ENCODE measurements at regions not wholly inside any gene's neighbourhood (a gene's known extent, or its start where the extent isn't known, plus 50 kb on each side); places are given as distances from the start of the nearest gene placed in this dataset.
"Not testable (repeated sequence)": the region's sequence is repeated elsewhere in the genome, so short reads cannot be mapped to it uniquely, and the experiment has no call there.

DNA sequence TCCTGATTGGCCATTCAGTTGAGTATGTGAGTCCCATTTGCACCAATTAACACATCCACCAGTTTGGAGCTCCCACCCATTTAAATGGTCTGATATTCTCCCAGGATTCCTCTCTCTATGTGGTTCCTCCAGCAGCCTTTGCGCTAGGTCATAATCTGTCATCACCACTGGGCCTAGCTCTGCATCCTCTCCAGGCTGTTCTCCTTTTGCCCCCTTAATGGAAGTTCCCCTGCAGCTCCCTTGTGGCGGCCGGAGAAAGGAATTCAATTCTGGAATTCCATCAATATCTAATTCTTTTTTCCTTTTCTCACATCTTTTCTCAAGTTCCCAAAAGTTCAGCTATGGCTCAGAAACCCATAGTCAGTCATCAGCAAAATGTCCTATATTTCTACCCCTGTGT is 2184.4 kb upstream of the AGA start:
- no peak for DNase-seq

DNA sequence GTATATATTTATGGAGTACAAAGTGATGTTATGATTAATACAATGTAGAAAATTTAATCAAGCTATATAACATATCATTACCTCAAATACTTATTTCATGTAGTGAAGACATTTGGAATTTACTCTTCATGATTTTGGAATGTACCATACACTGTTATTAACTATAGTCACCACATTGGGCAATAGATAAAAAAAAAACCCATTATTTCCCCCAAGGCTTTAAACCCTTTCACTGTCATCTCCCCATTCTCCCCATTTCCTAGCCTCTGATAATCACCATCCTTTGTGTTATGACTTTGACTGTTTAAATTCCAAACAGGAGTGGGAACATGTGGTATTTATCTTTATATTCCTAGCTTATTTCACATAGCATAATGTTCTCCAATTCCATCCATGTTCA is 2189.1 kb upstream of the AGA start:
- no peak for DNase-seq

DNA sequence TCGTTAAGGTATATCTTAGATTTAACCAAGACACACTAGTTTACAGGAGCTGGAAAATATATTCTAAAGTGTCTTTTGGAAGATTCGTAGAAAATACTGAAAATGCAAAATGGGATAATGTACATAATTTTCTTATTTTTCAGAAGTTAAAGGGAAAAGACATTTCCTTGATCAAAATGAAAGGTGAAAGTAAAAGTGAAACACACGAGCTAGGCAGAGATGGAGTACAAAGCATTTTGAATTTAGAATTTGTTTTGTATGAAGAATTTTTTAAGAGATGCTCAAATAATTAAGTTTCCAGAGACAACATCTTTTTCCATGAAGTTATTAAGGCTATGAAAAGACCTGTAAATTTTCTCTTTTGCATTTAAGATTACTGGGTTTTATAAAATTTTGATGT is 2192.6 kb upstream of the AGA start:
- DNase-seq, result no peak

DNA sequence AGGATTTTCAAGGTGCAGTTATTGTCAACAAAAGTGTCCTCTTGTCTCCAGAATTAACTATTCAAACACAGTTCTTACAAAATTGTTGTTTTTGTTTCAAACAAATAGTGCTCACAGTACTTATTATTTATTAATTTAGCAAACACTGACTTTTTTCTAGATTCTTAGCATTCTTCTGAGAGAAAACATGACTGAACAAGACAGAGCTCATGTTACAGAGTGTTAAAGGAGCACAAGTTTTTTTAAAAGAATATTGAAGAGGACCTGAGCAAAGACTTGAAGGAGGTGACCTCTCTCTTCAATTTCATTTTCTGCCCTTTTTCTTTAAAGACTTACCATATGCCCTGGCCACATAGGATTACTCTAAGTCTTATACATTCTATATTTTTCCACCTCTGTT is 2220.3 kb upstream of the AGA start:
- no peak for DNase-seq

DNA sequence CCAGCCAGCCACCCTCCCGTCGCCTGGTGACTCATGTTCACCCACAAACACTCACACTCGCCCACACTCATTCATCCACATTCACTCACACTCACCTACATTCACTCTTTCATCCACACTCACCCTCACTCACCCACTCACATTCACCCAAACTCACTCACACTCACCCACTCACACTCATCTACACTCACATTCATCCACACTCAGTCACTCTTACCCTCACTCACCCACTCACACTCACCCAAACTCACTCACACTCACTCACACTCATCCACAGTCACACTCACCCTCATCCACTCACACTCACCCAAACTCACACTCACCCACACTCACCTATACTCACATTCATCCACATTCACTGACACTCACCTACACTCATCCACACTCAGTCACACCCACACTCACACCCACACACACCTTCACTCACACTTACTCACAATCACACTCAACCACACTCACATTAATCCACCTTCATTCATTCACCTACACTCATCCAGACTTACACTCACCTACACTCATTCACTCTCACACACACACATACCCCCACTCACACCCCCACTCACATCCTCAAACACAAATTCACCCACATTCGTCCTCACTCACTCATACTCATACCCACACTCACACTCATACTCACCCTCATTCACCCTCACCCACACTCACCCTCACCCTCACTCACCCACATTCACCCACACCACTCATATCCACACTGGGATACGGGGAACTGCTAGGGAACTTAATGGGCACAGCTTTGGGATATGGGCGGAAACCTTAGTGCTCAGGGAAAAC is 2221.6 kb upstream of the AGA start:
- no peak for DNase-seq

DNA sequence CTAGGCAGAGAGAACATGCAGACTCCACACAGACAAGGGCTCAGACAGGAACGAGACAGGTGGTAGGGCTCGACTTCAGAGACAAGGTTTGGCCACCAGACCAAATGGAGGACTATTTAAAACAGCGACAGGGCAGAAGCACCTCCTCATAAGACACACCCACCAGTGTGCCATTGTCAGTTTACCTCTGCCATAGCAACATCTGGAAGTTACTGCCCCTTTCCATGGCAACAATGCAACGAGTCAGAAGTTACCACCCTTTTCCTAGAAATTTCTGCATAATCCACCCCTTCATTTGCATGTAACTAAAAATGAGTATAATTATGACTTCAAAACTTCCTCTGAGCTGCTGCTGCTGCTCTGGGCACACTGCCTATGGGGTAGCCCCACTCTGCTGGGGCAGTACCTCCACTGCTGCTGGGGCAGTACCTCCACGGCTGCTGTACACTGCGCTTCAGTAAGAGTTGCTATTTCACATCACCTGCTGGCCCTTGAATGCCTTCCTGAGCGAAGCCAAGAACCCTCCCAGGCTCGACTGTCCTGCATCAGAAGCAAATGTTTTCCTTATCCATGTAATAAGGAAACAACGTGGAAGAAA is 2222.3 kb upstream of the AGA start:
- no peak for DNase-seq

DNA sequence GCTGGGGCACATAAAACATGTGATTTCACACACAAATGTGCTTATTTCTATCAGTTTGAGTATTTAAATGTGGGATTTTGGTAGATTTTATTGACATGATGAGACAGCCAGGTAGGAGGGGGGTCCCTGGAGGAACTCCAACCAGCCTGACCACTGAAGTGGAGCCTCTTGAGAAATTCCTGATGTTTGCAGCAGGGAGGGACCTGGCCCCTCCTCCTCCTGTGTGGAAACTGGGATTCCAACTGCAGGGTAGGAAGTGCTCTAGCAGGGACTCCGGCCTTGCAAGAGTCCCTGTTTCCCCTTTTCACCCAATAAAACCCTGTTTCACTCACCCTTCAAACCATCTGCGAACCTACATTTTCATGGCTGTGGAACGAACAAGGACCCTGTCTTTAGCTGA is 2224.0 kb upstream of the AGA start:
- DNase-seq, result no peak

DNA sequence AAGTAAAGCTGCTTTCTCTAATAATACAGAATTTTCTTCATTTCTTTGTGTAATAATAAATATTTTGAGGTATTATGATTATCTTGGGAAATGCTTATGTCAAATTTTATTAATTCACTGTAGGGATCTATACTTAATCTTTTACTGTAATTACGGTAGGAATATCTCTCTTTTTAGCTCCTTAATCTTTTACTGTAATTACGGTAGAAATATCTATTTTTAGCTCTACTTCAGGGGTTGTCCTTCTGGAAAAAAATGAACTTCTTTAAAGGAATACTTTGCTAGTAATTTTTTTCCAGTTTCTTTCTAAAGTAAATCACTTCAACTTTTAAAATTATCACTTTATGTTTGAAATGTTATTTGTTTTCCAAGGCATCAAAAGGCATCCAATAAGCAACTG is 2229.4 kb upstream of the AGA start:
- DNase-seq, result no peak

DNA sequence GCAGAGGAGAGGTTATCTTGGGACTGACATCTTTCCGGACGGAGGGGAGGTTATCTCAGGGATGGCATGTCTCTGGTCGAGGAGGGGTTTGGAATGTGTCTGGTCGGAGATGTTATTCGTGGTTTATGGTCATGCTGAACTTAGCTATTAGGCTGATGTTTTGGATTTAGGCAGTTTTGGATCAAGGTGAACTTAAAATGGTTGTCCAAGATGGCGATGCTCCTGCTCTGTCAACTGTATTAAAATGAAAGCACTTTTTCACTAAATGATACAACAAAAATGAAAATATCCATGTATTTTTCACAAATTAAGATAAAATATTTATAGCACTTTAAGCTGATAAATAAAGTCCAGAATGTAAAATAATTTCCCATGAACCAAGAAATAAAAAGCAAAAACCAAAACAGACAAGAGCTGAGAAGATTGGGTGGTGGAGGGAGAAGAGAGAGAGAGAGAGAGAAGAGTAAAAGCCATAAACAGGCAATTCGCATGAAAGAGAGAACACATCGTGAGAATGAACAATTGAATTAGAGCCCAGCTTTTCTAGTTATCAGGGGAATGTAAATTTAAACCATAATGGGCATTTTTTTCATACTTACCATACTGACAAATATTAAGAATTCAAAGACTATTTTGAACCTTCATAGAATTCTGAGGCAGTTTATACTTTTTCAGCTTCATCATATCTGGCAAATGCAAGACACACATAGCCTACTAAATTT is 2236.0 kb upstream of the AGA start:
- no peak for DNase-seq

DNA sequence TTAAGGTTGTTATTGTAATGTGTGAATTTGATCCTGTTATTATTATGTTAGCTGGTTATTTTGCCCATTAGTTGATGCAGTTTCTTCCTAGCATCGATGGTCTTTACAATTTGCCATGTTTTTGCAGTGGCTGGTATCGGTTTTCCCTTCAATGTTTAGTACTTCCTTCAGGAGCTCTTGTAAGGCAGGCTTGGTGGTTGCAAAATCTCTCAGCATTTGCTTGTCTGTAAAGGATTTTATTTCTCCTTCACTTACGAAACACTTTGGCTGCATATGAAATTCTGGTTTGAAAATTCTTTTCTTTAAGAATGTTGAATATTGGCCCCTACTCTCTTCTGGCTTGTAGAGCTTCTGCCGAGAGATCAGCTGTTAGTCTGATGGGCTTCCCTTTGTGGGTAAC is 2241.4 kb upstream of the AGA start:
- DNase-seq, result not testable (repeated sequence)

DNA sequence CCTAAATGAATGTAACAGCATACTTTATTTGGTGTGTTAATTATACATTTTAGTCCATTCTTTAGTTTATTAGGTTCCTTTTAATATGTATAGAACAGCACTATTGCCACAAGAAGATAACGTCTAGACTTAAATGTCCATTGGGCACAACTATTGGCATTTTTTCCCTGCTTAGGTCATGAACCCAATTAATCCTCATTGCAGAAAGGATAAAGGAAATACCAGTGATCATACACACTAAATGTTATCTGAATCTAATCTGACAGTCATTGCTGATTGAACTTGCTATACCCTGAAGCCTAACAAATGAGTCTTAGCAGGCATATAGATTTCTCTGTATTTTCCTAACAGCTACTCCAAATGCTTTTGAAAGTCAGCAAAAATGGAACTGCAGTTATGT is 2250.0 kb upstream of the AGA start:
- no peak for DNase-seq

DNA sequence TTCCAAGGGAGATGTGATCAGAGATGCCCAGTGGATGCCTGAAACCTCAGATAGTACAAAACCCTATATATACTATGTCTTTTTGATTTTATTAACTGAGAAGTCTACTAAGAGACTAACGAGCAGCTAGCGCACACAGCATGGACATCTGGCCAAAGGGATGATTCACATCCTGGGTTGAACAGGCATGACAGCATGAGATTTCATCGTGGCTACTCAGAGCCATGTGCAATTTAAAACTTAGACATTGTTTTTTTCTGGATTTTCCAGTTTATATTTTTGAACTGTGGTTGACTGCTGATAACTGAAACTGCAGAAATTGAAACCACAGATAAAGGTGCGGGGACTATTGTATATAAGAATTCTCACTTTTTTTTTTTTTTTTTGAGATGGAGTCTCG is 2252.9 kb upstream of the AGA start:
- no peak for DNase-seq

DNA sequence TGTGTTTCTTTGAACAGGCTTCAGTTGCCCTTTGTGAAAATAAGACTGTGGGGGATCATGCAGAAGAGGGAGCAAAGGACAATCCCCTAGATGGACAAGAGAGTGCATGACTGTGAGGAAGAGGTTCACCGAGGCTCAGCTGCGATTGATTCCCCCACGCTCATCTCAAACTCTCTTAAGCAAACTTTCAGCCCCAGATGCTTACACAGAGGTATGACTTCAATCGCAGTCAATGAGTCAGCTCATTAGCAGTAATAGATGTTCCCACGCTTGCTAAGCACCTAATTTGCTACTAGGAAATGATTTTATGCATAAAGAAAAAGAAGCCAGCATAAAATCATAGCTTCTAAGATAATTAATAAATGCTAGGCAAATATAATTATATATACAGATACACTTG is 2256.1 kb upstream of the AGA start:
- no peak for DNase-seq

DNA sequence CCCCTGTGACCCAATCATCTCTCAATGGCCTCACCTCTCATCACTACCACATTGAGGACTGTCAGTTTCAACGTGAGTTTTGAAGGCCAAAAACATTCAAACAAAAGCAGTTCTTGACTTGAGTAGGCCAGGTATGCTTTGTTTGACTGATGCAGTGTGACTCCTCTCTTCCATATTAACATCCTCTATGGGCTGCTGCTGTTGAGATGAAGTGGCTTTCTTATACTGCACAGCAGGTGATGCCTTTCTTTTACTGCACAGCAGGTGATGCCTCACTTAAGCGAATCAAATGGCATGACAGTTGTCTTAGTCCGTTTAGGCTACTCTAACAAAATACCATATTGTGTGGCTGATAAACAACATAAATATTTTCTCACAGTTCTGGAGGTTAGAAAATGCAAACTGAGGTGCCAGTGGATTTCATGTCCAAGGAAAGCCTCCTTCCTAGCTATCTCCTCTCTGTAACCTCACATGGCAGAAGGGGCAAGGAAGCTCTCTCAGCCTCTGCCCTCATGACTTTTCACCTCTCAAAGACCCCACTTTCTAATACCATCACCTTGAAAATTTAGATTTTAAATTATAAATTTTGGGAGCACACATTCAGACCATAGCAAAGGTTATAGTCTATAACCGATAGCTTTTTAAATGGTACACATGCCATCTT is 2267.9 kb upstream of the AGA start:
- DNase-seq, result no peak

DNA sequence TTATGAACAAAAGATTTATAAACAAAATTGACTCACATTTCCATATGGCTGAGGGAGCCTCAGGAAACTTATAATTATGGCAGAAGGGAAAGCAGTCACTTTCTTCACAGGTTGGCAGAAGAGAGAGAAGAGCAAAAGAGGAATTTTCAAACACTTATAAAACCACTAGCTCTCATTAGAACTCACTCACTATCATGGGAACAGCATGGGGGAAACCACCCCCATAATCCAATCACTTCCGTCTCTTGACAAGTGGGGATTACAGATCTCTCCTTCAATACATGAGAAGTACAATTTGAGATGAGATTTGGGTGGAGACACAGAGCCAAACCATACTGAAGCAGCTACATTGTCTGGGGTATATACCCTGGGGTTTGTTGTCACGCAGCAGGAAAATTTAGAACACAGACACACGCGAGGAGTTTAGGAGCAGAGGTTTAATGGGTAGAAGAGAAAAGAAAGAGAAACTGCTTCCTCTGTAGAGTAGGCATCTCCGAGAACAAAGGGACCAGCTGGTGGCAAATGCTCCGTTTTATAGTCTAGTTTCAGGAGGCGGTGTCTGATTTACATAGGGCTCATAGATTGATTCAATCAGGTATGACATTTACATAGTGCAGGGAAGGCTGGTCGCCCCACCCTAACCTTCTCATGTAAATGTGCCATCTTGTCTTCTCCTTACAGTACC is 2277.7 kb upstream of the AGA start:
- no peak for DNase-seq

DNA sequence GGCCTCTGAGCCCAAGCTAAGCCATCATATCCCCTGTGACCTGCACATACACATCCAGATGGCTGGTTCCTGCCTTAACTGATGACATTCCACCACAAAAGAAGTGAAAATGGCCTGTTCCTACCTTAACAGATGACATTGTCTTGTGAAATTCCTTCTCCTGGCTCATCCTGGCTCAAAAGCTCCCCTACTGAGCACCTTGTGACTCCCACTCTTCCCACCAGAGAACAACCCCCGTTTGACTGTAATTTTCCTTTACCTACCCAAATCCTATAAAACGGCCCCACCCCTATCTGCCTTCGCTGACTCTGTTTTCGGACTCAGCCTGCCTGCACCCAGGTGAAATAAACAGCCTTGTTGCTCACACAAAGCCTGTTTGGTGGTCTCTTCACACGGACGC is 2284.3 kb upstream of the AGA start:
- not testable (repeated sequence) for DNase-seq

DNA sequence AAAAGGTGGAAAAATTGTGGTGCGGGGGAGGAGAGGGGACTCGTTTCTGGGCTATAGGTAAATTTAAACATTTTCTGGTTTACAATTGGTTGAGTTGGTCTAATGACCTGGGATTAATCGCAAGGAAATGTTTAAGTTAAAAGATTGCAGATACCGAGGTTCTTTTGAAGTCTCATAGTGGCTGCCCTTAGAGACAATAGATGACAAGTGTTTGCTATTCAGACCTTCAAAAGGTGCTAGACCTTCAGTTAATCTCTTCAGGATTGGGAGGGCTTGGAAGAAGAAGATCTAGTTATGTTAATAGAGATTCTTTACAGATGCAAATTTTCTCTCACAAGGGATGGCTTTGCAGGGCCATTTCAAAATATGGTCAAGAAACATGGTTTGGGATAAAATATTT is 2286.1 kb upstream of the AGA start:
- DNase-seq, result no peak

DNA sequence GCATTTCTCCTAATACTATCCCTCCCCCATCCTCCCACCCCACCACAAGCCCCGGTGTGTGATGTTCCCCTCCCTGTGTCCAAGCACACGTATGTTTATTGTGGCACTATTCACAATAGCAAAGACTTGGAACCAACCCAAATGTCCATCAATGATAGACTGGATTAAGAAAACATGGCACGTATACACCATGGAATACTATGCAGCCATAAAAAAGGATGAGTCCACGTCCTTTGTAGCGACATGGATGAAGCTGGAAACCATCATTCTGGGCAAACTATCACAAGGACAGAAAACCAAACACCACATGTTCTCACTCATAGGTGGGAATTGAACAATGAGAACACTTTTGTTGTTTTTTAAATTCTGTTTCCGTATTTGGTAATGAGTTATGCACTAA is 2294.6 kb upstream of the AGA start:
- not testable (repeated sequence) for DNase-seq

DNA sequence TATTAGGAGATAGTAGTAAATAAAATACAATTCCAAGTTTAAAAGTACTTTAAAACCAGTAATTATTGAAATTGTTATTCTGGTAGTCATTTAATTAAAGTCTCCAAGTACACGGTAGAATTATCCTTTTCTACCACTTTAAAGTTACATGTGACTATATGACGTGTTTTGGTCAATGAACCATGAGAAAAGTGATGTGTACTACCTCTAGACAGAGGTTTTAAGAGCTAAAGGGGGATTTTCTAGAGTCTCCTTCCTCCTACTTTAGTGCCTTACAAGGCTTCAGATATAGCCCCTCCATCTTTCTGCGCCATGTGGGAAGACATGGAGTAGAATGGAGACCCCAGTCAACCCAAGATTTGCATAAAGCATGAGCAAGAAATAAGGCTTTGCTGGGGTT is 2296.6 kb upstream of the AGA start:
- no peak for DNase-seq

DNA sequence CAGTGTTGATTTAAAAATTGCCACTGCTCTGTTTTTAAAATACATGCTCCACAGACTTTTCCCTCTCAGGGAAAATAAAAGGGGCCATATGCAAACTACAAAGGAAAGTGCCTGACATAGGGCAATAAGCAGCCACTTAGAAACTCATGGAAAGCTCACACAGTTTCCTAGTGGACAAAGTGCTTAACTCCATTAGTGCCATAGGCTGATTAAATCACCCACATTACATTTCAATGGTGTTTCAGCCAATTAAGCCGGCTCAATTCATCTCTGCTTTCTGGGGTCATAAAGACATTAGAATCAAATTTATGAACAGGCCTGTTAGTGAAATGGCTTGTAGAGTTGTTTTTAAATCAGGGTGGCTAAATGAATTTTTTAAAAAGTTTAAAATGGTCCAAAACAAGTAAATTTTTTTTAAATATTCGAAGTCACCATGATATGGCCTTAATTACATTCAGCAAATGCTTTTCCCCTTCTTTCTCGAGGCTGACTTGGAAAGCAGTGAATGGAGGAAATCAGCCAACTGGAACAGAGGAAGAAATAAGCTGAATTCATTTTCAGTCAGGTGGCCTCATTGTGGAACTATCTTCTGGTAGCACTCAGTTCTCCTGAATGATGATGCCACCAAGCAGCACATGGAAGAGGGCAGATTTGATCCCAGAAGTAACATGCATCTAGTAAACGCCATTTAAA is 2305.1 kb upstream of the AGA start:
- DNase-seq, result no peak

DNA sequence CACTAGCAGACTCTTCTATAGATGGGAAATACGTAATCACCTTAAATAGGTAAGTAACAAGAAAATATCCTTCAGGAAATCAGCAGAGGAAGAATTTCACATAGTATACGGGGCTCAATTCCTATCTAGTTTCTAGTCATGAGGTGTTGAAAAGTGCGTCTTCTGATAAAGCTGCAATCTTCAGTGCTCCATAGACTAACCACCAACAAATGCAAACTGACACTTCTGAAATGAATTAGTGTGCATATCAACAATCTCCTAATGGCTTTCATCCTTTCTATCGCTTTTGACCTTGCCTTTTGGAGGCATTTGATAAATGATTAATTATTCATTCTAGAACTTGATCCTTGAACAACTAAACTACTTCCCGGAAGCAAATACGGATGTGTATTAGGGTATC is 2306.6 kb upstream of the AGA start:
- no peak for DNase-seq

DNA sequence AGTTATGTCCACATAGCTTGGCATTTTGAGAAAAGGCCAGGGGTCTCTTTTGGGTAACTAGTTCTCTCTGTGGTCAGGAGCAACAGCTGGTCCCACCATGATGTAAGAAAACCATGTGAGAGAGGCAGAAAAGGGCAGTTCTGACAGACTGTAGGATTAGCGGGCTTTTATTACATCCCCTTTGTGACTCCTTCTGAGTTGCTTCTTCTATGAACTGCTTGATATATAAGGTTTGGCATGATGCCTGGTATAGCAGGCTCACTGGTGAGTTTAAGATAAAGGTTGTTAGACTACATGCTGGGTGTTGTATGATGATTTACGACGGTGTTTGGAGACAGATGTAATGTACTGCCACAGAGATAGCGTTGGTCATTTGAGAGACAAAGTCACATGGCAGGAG is 2308.1 kb upstream of the AGA start:
- DNase-seq, result no peak

DNA sequence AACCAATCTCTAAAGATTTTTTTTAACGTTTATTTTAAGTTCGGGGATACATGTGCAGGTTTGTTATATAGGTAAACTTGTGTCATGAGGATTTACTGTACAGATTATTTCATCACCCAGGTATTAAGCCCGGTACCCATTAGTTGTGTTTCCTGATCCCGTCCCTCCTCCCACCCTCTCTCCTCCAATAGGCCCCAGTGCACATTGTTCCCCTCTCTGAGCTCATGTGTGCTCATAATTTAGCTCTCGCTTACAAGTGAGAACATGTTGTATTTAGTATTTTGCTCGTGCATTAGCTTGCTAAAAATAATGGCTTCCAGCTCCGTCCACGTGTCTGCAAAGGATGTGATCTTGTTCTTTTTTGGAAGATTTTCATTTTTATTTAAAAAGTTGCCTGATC is 2309.4 kb upstream of the AGA start:
- DNase-seq, result no peak

Measured in bone marrow (tissue), 2 donors.